ENCODE measurements at regions not wholly inside any gene's neighbourhood (a gene's known extent, or its start where the extent isn't known, plus 50 kb on each side); places are given as distances from the start of the nearest gene placed in this dataset.

DNA sequence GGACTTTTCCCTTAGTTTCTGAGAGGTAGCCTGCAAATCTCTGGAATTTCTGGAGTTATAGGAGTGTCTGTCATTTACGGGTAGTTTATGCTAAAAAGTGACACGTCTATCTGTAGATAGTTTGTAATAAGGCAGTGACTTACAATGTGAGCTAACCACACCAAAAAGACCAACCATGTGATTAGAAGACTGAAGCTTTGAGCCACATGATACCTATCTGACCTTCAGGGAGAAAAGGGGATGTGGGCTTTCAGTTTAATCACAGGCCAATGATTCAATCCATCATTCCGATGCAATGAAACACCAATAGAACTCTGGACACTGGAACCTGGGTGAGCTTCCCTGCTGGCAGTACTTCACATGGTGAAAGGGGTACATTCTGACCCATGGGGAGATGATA is 254.6 kb upstream of the GK2 start:
- TF ChIP-seq JUND (IDR thresholded peaks at IDR 0.05) = no peak
- TF ChIP-seq POLR2AphosphoS5 (IDR thresholded peaks at IDR 0.05; ENCODE audit: low read depth, low read length) = no peak
- TF ChIP-seq, protein P1, sequence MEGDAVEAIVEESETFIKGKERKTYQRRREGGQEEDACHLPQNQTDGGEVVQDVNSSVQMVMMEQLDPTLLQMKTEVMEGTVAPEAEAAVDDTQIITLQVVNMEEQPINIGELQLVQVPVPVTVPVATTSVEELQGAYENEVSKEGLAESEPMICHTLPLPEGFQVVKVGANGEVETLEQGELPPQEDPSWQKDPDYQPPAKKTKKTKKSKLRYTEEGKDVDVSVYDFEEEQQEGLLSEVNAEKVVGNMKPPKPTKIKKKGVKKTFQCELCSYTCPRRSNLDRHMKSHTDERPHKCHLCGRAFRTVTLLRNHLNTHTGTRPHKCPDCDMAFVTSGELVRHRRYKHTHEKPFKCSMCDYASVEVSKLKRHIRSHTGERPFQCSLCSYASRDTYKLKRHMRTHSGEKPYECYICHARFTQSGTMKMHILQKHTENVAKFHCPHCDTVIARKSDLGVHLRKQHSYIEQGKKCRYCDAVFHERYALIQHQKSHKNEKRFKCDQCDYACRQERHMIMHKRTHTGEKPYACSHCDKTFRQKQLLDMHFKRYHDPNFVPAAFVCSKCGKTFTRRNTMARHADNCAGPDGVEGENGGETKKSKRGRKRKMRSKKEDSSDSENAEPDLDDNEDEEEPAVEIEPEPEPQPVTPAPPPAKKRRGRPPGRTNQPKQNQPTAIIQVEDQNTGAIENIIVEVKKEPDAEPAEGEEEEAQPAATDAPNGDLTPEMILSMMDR (IDR thresholded peaks at IDR 0.05) = no peak
- TF ChIP-seq SMC3 (IDR thresholded peaks at IDR 0.05; ENCODE audit: low read depth, low read length) = no peak
- TF ChIP-seq TCF12 (IDR thresholded peaks at IDR 0.05) = no peak
- TF ChIP-seq FOSL2 (IDR thresholded peaks at IDR 0.05; ENCODE audit: borderline replicate concordance, low read depth) = no peak
- TF ChIP-seq, protein P2, sequence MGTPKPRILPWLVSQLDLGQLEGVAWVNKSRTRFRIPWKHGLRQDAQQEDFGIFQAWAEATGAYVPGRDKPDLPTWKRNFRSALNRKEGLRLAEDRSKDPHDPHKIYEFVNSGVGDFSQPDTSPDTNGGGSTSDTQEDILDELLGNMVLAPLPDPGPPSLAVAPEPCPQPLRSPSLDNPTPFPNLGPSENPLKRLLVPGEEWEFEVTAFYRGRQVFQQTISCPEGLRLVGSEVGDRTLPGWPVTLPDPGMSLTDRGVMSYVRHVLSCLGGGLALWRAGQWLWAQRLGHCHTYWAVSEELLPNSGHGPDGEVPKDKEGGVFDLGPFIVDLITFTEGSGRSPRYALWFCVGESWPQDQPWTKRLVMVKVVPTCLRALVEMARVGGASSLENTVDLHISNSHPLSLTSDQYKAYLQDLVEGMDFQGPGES (IDR thresholded peaks at IDR 0.05; ENCODE audit: low read depth, low read length) = no peak

Data from SK-N-SH (cell line).